ENCODE measurements at regions not wholly inside any gene's neighbourhood (a gene's known extent, or its start where the extent isn't known, plus 50 kb on each side); places are given as distances from the start of the nearest gene placed in this dataset.

GRCh38 chr9:31719262-31719661 lies 665.2 kb upstream of the ACO1 start:
- no peak overlapping the region for H3K18ac ChIP-seq (ENCODE audit: insufficient read length, low read depth, low read length)
- no peak overlapping the region for H3K14ac ChIP-seq (ENCODE audit: insufficient read depth, low read length)
- H3K9me3 Mint-ChIP-seq = no peaks in the 10 kb centered on the region
- H3K4me1 ChIP-seq (ENCODE audit: insufficient read depth, low read length) = no peaks in the 10 kb centered on the region
- H4K5ac ChIP-seq (ENCODE audit: insufficient read length, low read depth, low read length) = no peak overlapping the region
- no peak overlapping the region for H2BK15ac ChIP-seq (ENCODE audit: low read depth, low read length)
- no peak overlapping the region for H2BK5ac ChIP-seq (ENCODE audit: insufficient read length, low read length)
- H3K27me3 Mint-ChIP-seq (ENCODE audit: low read depth) = no peaks in the 10 kb centered on the region
- H2BK20ac ChIP-seq (ENCODE audit: low read depth, low read length, poor library complexity, severe bottlenecking) = no peak overlapping the region
- H3K36me3 Mint-ChIP-seq (ENCODE audit: insufficient read depth in 1 of 3, low read depth in 3 of 3) = no peaks in the 10 kb centered on the region
- no peak overlapping the region for H3K27ac ChIP-seq (ENCODE audit: insufficient read length, low read depth, low read length)
- TF ChIP-seq, protein P1, sequence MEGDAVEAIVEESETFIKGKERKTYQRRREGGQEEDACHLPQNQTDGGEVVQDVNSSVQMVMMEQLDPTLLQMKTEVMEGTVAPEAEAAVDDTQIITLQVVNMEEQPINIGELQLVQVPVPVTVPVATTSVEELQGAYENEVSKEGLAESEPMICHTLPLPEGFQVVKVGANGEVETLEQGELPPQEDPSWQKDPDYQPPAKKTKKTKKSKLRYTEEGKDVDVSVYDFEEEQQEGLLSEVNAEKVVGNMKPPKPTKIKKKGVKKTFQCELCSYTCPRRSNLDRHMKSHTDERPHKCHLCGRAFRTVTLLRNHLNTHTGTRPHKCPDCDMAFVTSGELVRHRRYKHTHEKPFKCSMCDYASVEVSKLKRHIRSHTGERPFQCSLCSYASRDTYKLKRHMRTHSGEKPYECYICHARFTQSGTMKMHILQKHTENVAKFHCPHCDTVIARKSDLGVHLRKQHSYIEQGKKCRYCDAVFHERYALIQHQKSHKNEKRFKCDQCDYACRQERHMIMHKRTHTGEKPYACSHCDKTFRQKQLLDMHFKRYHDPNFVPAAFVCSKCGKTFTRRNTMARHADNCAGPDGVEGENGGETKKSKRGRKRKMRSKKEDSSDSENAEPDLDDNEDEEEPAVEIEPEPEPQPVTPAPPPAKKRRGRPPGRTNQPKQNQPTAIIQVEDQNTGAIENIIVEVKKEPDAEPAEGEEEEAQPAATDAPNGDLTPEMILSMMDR (conservative IDR thresholded peaks at IDR 0.05) = no peak
- no peak overlapping the region for H3K27ac Mint-ChIP-seq
- no peak for DNase-seq
- H3K9ac ChIP-seq (ENCODE audit: extremely low read depth, insufficient read length, low read length) = no peak overlapping the region
- no peaks in the 10 kb centered on the region for H3K79me2 ChIP-seq (ENCODE audit: insufficient read depth, low read length)
- no peak overlapping the region for H3T11ph ChIP-seq (ENCODE audit: low read length)
- no peak overlapping the region for H4K91ac ChIP-seq (ENCODE audit: insufficient read length, low read depth, low read length)
- no peak overlapping the region for H2AK5ac ChIP-seq (ENCODE audit: insufficient read length, low read length)
- H2AFZ ChIP-seq (ENCODE audit: low read length) = no peak overlapping the region
- no peak overlapping the region for H2BK120ac ChIP-seq (ENCODE audit: low read depth, low read length, poor library complexity, severe bottlenecking)
- no peak overlapping the region for H3K4ac ChIP-seq (ENCODE audit: low read depth, low read length)
- H3K23ac ChIP-seq (ENCODE audit: insufficient read length, low read depth, low read length) = no peak overlapping the region
- H3K4me1 Mint-ChIP-seq = no peaks in the 10 kb centered on the region
- no CpG with 5 or more reads among the region's 4 CpGs for WGBS (ENCODE audit: extremely low coverage, insufficient read length, low lambda C conversion rate)
- H3K79me1 ChIP-seq (ENCODE audit: insufficient read depth, low read depth, low read length, poor library complexity, severe bottlenecking) = no peaks in the 10 kb centered on the region
- H3K4me2 ChIP-seq (ENCODE audit: insufficient read depth, insufficient read length, low read length) = no peak overlapping the region
- no peak overlapping the region for H4K8ac ChIP-seq (replicated peaks; ENCODE audit: insufficient read length, low read depth, low read length)
- no peak overlapping the region for H3K56ac ChIP-seq (ENCODE audit: insufficient read length, low read depth, low read length)
- H3K23me2 ChIP-seq (ENCODE audit: insufficient read length, low read depth, low read length, poor library complexity, severe bottlenecking) = no peaks in the 10 kb centered on the region
- H3K4me3 Mint-ChIP-seq = no peak overlapping the region
- no peak overlapping the region for H2BK12ac ChIP-seq (ENCODE audit: insufficient read length, low read depth, low read length)
- no peaks in the 10 kb centered on the region for H3K27me3 ChIP-seq (ENCODE audit: insufficient read depth, low read length)
- H4K20me1 ChIP-seq (ENCODE audit: control insufficient read depth, insufficient read depth, insufficient read length) = no peaks in the 10 kb centered on the region
- H3K9me3 ChIP-seq (ENCODE audit: control insufficient read depth, low read depth, low read length) = no peaks in the 10 kb centered on the region

All from H9 (cell line).